Activated CD8-positive, alpha-beta memory T cell treated with anti-CD3 and anti-CD28 coated beads, Interleukin-2, amount 50 U/mL, for 1 hour (primary cell): ENCODE measurements at regions not wholly inside any gene's neighbourhood (a gene's known extent, or its start where the extent isn't known, plus 50 kb on each side); places are given as distances from the start of the nearest gene placed in this dataset.
"Not testable (repeated sequence)": the region's sequence is repeated elsewhere in the genome, so short reads cannot be mapped to it uniquely, and the experiment has no call there.

Experiments
- DNase-seq: peaks from one replicate; pipeline ENCODE4 v3.0.0-alpha.2; 2020; ENCODE audit errors: extremely low read depth

DNA sequence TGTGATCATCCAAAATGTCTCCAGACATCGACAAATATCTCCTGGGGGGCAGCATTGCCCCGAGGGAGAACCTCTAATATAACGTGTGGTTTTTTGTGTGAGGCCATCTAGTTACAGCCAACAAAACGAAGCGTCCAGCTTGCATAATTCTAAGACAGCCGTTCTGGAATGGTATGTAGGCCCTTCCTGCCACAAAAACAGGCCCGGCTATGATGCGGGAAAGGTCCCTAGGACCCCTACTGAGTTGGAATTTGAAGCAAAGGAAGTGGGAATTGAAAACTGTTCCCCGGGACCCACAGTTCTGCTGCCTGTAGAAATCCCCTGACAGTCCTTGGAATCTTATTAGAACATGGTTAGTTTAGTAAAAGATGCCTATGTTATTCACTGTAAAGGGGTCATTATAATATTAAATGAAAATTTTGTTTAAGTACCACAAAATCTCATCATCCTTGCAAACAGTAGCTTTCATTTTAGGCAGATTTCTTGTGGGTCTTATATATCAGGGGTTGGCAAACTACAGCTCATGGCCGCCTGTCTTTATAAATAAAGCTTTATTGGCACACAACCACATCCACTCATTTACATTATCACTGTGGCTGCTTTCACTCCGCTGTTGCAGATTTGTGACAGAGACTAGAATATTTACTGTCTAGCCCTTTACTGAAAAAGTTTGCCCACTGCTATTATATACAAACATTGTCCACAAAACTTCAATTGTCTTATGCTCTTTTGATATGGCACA, 70.7 kb downstream of the MSX2 start:
- no peak for DNase-seq

GRCh38 chr5:174793684-174794328, 69.4 kb downstream of the MSX2 start:
- DNase-seq, result no peak

- DNase-seq, result no peak
Observed at GRCh38 chr5:174793076-174793475, 68.7 kb downstream of the MSX2 start.

GRCh38 chr5:174792265-174792664, 67.9 kb downstream of the MSX2 start:
- not testable (repeated sequence) for DNase-seq

DNA sequence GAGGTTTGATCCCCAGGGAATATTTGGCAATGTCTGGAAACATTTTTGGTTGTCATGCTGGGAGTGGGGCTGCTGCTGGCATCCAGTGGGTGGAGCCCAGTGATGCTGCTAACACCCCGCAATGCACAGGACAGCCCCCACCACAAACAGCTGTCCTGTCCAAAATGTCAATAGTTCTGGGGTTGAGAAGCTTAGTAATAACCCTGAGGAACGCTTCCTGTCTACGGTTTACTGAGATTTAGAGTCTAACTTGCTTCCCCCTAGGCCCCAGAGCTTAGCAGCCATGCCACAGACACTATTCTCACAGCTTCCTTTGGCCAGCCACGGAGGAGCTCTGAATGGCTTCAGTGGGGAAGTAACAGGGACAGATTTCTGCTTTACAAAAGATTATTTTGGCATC, 66.5 kb downstream of the MSX2 start:
- DNase-seq, result no peak

DNA sequence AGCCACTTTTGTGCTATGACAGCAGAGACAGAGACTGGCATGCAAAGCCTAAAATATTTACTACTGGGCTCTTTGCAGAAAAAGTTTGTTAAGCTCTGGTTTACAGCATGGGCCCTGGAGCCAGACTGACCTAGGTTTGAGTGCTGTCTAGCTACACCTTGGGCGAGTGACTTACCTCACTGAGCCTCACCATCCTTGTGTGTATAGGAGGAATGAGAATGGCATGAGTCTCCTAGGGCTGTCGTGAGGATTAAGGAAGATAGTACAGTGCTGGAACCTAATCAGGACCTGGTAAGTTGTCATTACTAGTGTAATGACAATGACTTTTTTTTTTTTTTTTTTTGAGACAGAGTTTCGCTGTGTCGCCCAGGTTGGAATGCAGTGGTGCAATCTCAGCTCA, 65.2 kb downstream of the MSX2 start:
- no peak for DNase-seq

DNA sequence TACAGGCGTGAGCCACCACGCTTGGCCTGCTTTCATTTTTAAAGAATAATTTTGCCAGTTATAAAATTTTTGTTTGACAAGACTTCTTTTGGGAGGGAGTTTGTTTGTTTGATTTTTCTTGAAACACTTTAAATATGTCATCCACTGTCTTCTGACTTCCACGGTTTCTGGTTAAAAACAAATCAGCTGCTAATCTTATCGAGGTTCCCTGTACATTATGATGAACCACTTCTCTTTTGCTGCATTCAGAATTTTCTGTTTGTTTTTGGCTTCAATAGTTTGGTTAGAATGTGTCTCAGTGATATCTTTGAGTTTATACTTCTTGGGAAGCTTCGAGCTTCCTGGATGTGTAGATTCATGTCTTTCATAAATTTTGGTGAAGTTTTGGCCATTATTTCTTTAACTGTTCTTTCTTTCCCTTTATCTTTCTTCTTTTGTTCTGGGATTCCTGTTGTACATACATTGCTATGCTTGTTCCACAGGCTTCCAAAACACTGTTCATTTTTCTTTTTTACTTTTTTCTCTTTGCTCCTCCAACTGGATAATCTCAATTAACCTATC, 60.8 kb downstream of the MSX2 start:
- DNase-seq, result no peak
